CD4-positive, alpha-beta T cell treated with Interleukin-10 for 1 hour (primary cell): ENCODE measurements at regions not wholly inside any gene's neighbourhood (a gene's known extent, or its start where the extent isn't known, plus 50 kb on each side); places are given as distances from the start of the nearest gene placed in this dataset.
"Not testable (repeated sequence)": the region's sequence is repeated elsewhere in the genome, so short reads cannot be mapped to it uniquely, and the experiment has no call there.

Experiments
- DNase-seq: peaks from one replicate; pipeline ENCODE4 v3.0.0-alpha.2; 2020

- DNase-seq: no peak
These were observed 589.5 kb upstream of the LCORL start for GRCh38 chr4:18611026-18611425.

- DNase-seq: no peak
These were observed 587.5 kb upstream of the LCORL start for GRCh38 chr4:18608908-18609533.

- DNase-seq: not testable (repeated sequence)
These were observed 581.1 kb upstream of the LCORL start for GRCh38 chr4:18602610-18603009.

GRCh38 chr4:18593297-18594002, 571.9 kb upstream of the LCORL start:
- DNase-seq: peak; percentile 67

- DNase-seq: no peak
These were observed 561.3 kb upstream of the LCORL start for GRCh38 chr4:18582841-18583240.

- DNase-seq: no peak
These were observed 556.8 kb upstream of the LCORL start for GRCh38 chr4:18578307-18578706.

- DNase-seq: no peak
These were observed 550.9 kb upstream of the LCORL start for GRCh38 chr4:18572481-18572880.

GRCh38 chr4:18571301-18571761, 549.8 kb upstream of the LCORL start:
- DNase-seq: no peak

GRCh38 chr4:18570370-18570769, 548.8 kb upstream of the LCORL start:
- no peak for DNase-seq

GRCh38 chr4:18568600-18568999, 547.0 kb upstream of the LCORL start:
- DNase-seq: no peak

- DNase-seq: no peak
These were observed 545.6 kb upstream of the LCORL start for GRCh38 chr4:18566970-18567799.

GRCh38 chr4:18559492-18559891, 537.9 kb upstream of the LCORL start:
- no peak for DNase-seq

GRCh38 chr4:18556402-18556801, 534.8 kb upstream of the LCORL start:
- no peak for DNase-seq

GRCh38 chr4:18540349-18540748, 518.8 kb upstream of the LCORL start:
- DNase-seq: no peak

- DNase-seq: no peak
These were observed 516.6 kb upstream of the LCORL start for GRCh38 chr4:18538121-18538520.

GRCh38 chr4:18536428-18536827, 514.9 kb upstream of the LCORL start:
- DNase-seq: no peak

GRCh38 chr4:18535948-18536347, 514.4 kb upstream of the LCORL start:
- no peak for DNase-seq

- no peak for DNase-seq
These were observed 511.8 kb upstream of the LCORL start for GRCh38 chr4:18533262-18533775.

GRCh38 chr4:18531731-18532130, 510.2 kb upstream of the LCORL start:
- DNase-seq: no peak

GRCh38 chr4:18529482-18529881, 507.9 kb upstream of the LCORL start:
- DNase-seq: no peak

- no peak for DNase-seq
These were observed 503.1 kb upstream of the LCORL start for GRCh38 chr4:18524667-18525066.

- DNase-seq: no peak
These were observed 496.5 kb upstream of the LCORL start for GRCh38 chr4:18518098-18518497.

GRCh38 chr4:18513861-18514260, 492.3 kb upstream of the LCORL start:
- no peak for DNase-seq

GRCh38 chr4:18512718-18513117, 491.2 kb upstream of the LCORL start:
- DNase-seq: no peak
